Neural progenitor cell (in vitro differentiated cells): ENCODE measurements at regions not wholly inside any gene's neighbourhood (a gene's known extent, or its start where the extent isn't known, plus 50 kb on each side); places are given as distances from the start of the nearest gene placed in this dataset.
A peak's percentile ranks its signal among the peaks of the same experiment; 100 is the strongest.

Experiments
- DNase-seq: peaks from one replicate; pipeline ENCODE4 v3.0.0-alpha.2; 2016; ENCODE audit warnings: low spot score
- H2AFZ ChIP-seq: fragments of 200-600 bp; sonication (generic); replicated peaks from 2 replicates; pipeline ENCODE4 v1.6.1; 2016; ENCODE audit warnings: antibody characterized with exemption
- H3F3A ChIP-seq: fragments of 200-600 bp; sonication (generic); 2 replicates; pipeline ENCODE4 v1.6.1; 2016; ENCODE audit warnings: antibody characterized with exemption, low read depth
- H3K27ac ChIP-seq: fragments of 200-600 bp; sonication (generic); 2 replicates; pipeline ENCODE4 v1.5.1; 2016; ENCODE audit warnings: mild to moderate bottlenecking
- H3K27me3 ChIP-seq: fragments of 200-600 bp; sonication (generic); 2 replicates; pipeline ENCODE4 v1.6.1; 2016; ENCODE audit warnings: mild to moderate bottlenecking, moderate library complexity
- H3K36me3 ChIP-seq: fragments of 200-600 bp; sonication (generic); 2 replicates; pipeline ENCODE4 v1.5.1; 2016
- H3K4me1 ChIP-seq: fragments of 200-600 bp; sonication (generic); 2 replicates; pipeline ENCODE4 v1.6.1; 2016; ENCODE audit warnings: mixed run types
- H3K4me2 ChIP-seq: fragments of 200-600 bp; sonication (generic); 2 replicates; pipeline ENCODE4 v1.6.1; 2016
- H3K4me3 ChIP-seq: fragments of 200-600 bp; sonication (generic); 2 replicates; pipeline ENCODE4 v1.5.1; 2016
- H3K79me2 ChIP-seq: fragments of 200-600 bp; sonication (generic); 2 replicates; pipeline ENCODE4 v1.6.1; 2016; ENCODE audit warnings: low read depth
- H3K9ac ChIP-seq: fragments of 200-600 bp; sonication (generic); 2 replicates; pipeline ENCODE4 v1.6.1; 2016
- H3K9me3 ChIP-seq: fragments of 200-600 bp; sonication (generic); 2 replicates; pipeline ENCODE4 v1.5.1; 2016; ENCODE audit warnings: low read depth
- H4K20me1 ChIP-seq: fragments of 200-600 bp; sonication (generic); 2 replicates; pipeline ENCODE4 v1.6.1; 2016; ENCODE audit warnings: low read depth
- H3K27ac Mint-ChIP-seq: 3 replicates; pipeline ENCODE4 v1.8.0; 2021; ENCODE audit warnings: mixed read lengths
- H3K27me3 Mint-ChIP-seq: 2 replicates; pipeline ENCODE4 v1.8.0; 2022; ENCODE audit warnings: low read depth, mild to moderate bottlenecking, inconsistent platforms, moderate library complexity, mixed read lengths; ENCODE audit not compliant: insufficient read depth
- H3K36me3 Mint-ChIP-seq: 3 replicates; pipeline ENCODE4 v1.8.0; 2021; ENCODE audit warnings: mixed read lengths
- H3K4me1 Mint-ChIP-seq: 3 replicates; pipeline ENCODE4 v1.8.0; 2021; ENCODE audit warnings: mixed read lengths
- H3K4me3 Mint-ChIP-seq: 3 replicates; pipeline ENCODE4 v1.8.0; 2021; ENCODE audit warnings: mild to moderate bottlenecking, moderate library complexity, mixed read lengths
- H3K9me3 Mint-ChIP-seq: 3 replicates; pipeline ENCODE4 v1.8.0; 2020; ENCODE audit warnings: mixed read lengths
- EZH2 ChIP-seq: fragments of 200-600 bp; sonication (generic); IDR thresholded peaks from 2 replicates; pipeline ENCODE4 v1.6.1; 2017; ENCODE audit warnings: antibody characterized with exemption, mild to moderate bottlenecking, moderate library complexity
- EZH2phosphoT487 ChIP-seq: fragments of 200-600 bp; sonication (generic); IDR thresholded peaks from 2 replicates; pipeline ENCODE4 v1.6.1; 2017; ENCODE audit warnings: antibody characterized with exemption
- TF ChIP-seq, protein P1 (sequence below): fragments of 200-600 bp; sonication (generic); IDR thresholded peaks from 2 replicates; pipeline ENCODE4 v1.5.1; 2017; ENCODE audit warnings: antibody characterized with exemption, mild to moderate bottlenecking

DNA sequence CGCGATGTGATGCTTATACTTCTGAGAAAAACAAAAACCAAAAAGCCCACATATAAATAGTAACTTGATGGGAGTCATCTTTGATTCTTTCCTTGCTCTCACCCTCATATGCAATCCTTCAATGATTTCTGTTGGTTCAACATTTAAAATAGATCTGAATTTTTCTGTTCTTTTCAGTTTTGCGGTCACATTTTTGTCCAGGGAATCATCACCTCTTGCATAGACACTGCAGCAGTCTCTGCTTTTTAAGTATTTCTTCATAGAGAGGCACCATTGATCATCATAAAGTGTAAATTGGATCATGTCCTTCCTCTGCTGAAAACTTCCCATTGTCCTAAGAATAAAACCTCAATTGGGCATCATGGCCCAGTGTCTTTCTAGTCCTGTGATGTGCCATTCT lies 81.1 kb upstream of the SLC4A4 start:
- no peaks in the 10 kb centered on the region for H3K9me3 ChIP-seq
- no peaks in the 10 kb centered on the region for H3K36me3 ChIP-seq
- H3K4me2 ChIP-seq: no peak overlapping the region
- Mint-ChIP-seq H3K4me3 (no peak overlapping the region), H3K27me3 (no peaks in the 10 kb centered on the region), H3K27ac (no peak overlapping the region), H3K4me1 (peaks cover 6% of the 10 kb centered on the region), H3K36me3 (no peaks in the 10 kb centered on the region), H3K9me3 (no peaks in the 10 kb centered on the region)
- no peaks in the 10 kb centered on the region for H3F3A ChIP-seq
- no peaks in the 10 kb centered on the region for H4K20me1 ChIP-seq
- H3K4me1 ChIP-seq: no peaks in the 10 kb centered on the region
- no peaks in the 10 kb centered on the region for H3K79me2 ChIP-seq
- no peak for TF ChIP-seq EZH2phosphoT487
- TF ChIP-seq, protein P1, sequence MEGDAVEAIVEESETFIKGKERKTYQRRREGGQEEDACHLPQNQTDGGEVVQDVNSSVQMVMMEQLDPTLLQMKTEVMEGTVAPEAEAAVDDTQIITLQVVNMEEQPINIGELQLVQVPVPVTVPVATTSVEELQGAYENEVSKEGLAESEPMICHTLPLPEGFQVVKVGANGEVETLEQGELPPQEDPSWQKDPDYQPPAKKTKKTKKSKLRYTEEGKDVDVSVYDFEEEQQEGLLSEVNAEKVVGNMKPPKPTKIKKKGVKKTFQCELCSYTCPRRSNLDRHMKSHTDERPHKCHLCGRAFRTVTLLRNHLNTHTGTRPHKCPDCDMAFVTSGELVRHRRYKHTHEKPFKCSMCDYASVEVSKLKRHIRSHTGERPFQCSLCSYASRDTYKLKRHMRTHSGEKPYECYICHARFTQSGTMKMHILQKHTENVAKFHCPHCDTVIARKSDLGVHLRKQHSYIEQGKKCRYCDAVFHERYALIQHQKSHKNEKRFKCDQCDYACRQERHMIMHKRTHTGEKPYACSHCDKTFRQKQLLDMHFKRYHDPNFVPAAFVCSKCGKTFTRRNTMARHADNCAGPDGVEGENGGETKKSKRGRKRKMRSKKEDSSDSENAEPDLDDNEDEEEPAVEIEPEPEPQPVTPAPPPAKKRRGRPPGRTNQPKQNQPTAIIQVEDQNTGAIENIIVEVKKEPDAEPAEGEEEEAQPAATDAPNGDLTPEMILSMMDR: no peak
- H3K9ac ChIP-seq: no peak overlapping the region
- no peak for DNase-seq
- no peak overlapping the region for H3K4me3 ChIP-seq
- H3K27me3 ChIP-seq: no peaks in the 10 kb centered on the region
- no peak overlapping the region for H2AFZ ChIP-seq
- H3K27ac ChIP-seq: no peak overlapping the region

DNA sequence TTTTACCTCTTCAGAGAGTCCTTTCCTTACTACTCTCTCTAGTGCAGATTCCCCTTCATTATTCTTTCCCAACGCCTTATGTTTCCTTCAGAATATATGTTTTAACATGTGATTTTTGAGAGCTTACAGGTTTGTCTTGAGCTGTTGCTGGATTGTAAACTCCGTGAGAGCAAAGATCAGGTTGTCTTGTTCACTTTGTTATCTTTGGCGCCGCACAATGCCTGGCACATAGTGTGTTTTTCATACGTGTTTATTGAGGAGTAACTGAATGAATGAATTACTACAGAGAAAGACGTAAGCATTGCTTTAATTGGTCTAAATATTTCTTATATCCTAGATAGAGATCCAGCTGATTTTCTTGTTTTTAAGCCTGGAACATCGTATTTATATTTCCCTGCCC lies 80.5 kb upstream of the SLC4A4 start:
- Mint-ChIP-seq H3K27ac (no peak overlapping the region), H3K36me3 (no peaks in the 10 kb centered on the region), H3K4me1 (peaks cover 6% of the 10 kb centered on the region), H3K27me3 (no peaks in the 10 kb centered on the region), H3K9me3 (no peaks in the 10 kb centered on the region), H3K4me3 (no peak overlapping the region)
- H3K27me3 ChIP-seq: no peaks in the 10 kb centered on the region
- DNase-seq: no peak
- TF ChIP-seq EZH2phosphoT487 (no peak), EZH2 (no peak)
- TF ChIP-seq, protein P1: no peak
- H3K9ac ChIP-seq: no peak overlapping the region
- no peaks in the 10 kb centered on the region for H4K20me1 ChIP-seq
- no peak overlapping the region for H3K4me2 ChIP-seq
- no peaks in the 10 kb centered on the region for H3K36me3 ChIP-seq
- H2AFZ ChIP-seq: no peak overlapping the region
- no peaks in the 10 kb centered on the region for H3F3A ChIP-seq
- H3K4me3 ChIP-seq: no peak overlapping the region
- H3K79me2 ChIP-seq: no peaks in the 10 kb centered on the region
- no peak overlapping the region for H3K27ac ChIP-seq
- no peaks in the 10 kb centered on the region for H3K9me3 ChIP-seq
- H3K4me1 ChIP-seq: no peaks in the 10 kb centered on the region

DNA sequence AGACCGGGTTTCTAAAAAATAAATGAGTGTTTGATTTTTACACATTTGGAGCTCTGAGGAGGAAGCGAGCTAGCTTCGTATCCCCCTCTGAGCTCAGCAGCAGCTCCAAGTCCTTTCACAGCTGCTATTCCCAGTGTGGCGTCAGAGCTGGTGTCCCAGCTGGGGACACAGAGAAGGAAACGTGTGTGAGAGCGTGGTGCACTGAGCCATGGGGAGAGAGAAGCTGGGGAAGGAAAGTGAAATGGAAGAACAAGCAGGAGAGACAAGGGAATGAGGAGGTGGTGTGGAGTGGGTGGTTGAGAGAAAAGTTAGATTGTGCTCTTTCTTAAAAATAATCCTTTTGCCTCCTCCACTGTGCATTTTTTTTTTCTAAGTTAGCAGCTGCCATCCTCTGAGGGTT lies 79.5 kb upstream of the SLC4A4 start:
- no peaks in the 10 kb centered on the region for H3K36me3 ChIP-seq
- no peaks in the 10 kb centered on the region for H4K20me1 ChIP-seq
- TF ChIP-seq EZH2 (no peak), EZH2phosphoT487 (no peak)
- TF ChIP-seq, protein P1: no peak
- no peaks in the 10 kb centered on the region for H3K9me3 Mint-ChIP-seq
- no peaks in the 10 kb centered on the region for H3K27me3 ChIP-seq
- no peak overlapping the region for H3K4me2 ChIP-seq
- no peaks in the 10 kb centered on the region for H3F3A ChIP-seq
- H3K9ac ChIP-seq: no peak overlapping the region
- H2AFZ ChIP-seq: peak overlapping the region; percentile 15
- H3K4me3 ChIP-seq: no peak overlapping the region
- no peaks in the 10 kb centered on the region for H3K27me3 Mint-ChIP-seq
- H3K9me3 ChIP-seq: no peaks in the 10 kb centered on the region
- no peak overlapping the region for H3K4me3 Mint-ChIP-seq
- H3K27ac ChIP-seq: no peak overlapping the region
- no peaks in the 10 kb centered on the region for H3K79me2 ChIP-seq
- peak overlapping the region; percentile 89 for H3K27ac Mint-ChIP-seq
- no peaks in the 10 kb centered on the region for H3K36me3 Mint-ChIP-seq
- peaks cover 6% of the 10 kb centered on the region for H3K4me1 Mint-ChIP-seq
- no peaks in the 10 kb centered on the region for H3K4me1 ChIP-seq
- DNase-seq: no peak

DNA sequence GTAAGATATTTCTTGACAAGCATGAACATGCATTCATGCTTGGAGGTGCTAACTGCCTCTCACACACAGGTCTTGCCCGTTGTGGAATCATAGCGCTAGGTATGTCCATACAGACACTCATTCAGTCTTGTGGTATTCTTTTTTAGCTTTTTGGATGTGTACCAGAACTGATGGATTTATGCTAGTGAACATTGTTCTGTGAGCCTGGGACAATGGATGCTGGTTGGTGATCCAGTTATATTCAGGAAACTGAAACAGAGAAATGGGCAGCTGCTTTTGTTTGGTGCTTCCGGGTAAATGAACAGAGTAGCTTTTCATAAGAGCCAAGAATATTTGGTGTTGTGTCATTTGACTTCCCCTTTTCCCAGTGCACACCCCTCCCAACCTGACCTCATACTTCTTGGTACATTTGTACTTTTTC lies 78.9 kb upstream of the SLC4A4 start:
- H3K36me3 ChIP-seq: no peaks in the 10 kb centered on the region
- no peak overlapping the region for H3K27ac ChIP-seq
- H3K9me3 ChIP-seq: no peaks in the 10 kb centered on the region
- no peak for DNase-seq
- H3K4me2 ChIP-seq: no peak overlapping the region
- H2AFZ ChIP-seq: no peak overlapping the region
- H3F3A ChIP-seq: no peaks in the 10 kb centered on the region
- Mint-ChIP-seq H3K27ac (no peak overlapping the region), H3K27me3 (no peaks in the 10 kb centered on the region), H3K9me3 (no peaks in the 10 kb centered on the region), H3K4me3 (no peak overlapping the region), H3K36me3 (no peaks in the 10 kb centered on the region), H3K4me1 (peaks cover 6% of the 10 kb centered on the region)
- no peaks in the 10 kb centered on the region for H3K79me2 ChIP-seq
- H3K4me3 ChIP-seq: no peak overlapping the region
- TF ChIP-seq EZH2 (no peak), EZH2phosphoT487 (no peak)
- TF ChIP-seq, protein P1: no peak
- no peaks in the 10 kb centered on the region for H3K4me1 ChIP-seq
- H4K20me1 ChIP-seq: no peaks in the 10 kb centered on the region
- H3K27me3 ChIP-seq: no peaks in the 10 kb centered on the region
- H3K9ac ChIP-seq: no peak overlapping the region
